Osteoblast (primary cell): ENCODE measurements at regions not wholly inside any gene's neighbourhood (a gene's known extent, or its start where the extent isn't known, plus 50 kb on each side); places are given as distances from the start of the nearest gene placed in this dataset.

Source experiments
- DNase-seq: peaks from one replicate; pipeline ENCODE4 v3.0.0; 2011; ENCODE audit warnings: low spot score, mixed read lengths; ENCODE audit not compliant: insufficient read length; ENCODE audit errors: missing footprints
- H2AFZ ChIP-seq: 2 replicates; pipeline ENCODE4 v1.6.0; 2011; ENCODE audit warnings: mild to moderate bottlenecking, low read length
- H3K27ac ChIP-seq: 2 replicates; pipeline ENCODE4 v1.5.1; 2011; ENCODE audit warnings: mild to moderate bottlenecking, low read depth, low read length, moderate library complexity
- H3K27me3 ChIP-seq: 2 replicates; pipeline ENCODE4 v1.6.0; 2012; ENCODE audit warnings: mild to moderate bottlenecking, control low read depth, inconsistent platforms, low read length, moderate library complexity; ENCODE audit not compliant: insufficient read depth
- H3K36me3 ChIP-seq: 2 replicates; pipeline ENCODE4 v1.5.1; 2011; ENCODE audit warnings: mild to moderate bottlenecking, low read length, control low read depth, moderate library complexity; ENCODE audit not compliant: insufficient read depth
- H3K4me1 ChIP-seq: 2 replicates; pipeline ENCODE4 v1.5.1; 2011; ENCODE audit warnings: mild to moderate bottlenecking, low read length, control low read depth, moderate library complexity; ENCODE audit not compliant: insufficient read depth
- H3K4me2 ChIP-seq: 2 replicates; pipeline ENCODE4 v1.6.0; 2011; ENCODE audit warnings: mild to moderate bottlenecking, low read length; ENCODE audit not compliant: insufficient read depth
- H3K4me3 ChIP-seq: fragments of 200-600 bp; sonication (generic); 3 replicates; pipeline ENCODE4 v1.5.1; 2012; ENCODE audit warnings: mild to moderate bottlenecking, low read length, inconsistent platforms; ENCODE audit not compliant: insufficient read depth
- H3K79me2 ChIP-seq: 2 replicates; pipeline ENCODE4 v1.6.0; 2012; ENCODE audit warnings: mild to moderate bottlenecking, low read length, control low read depth, inconsistent platforms; ENCODE audit not compliant: insufficient read depth
- H3K9me3 ChIP-seq: 2 replicates; pipeline ENCODE4 v1.5.1; 2011; ENCODE audit warnings: low read depth, low read length, control low read depth
- H4K20me1 ChIP-seq: 2 replicates; pipeline ENCODE4 v1.6.0; 2012; ENCODE audit warnings: mild to moderate bottlenecking, low read length, control low read depth; ENCODE audit not compliant: insufficient read depth
- CTCF ChIP-seq: IDR thresholded peaks from 2 replicates; pipeline ENCODE4 v1.5.1; 2011; ENCODE audit warnings: mild to moderate bottlenecking, low read depth, low read length, moderate library complexity; ENCODE audit errors: extremely low read depth

- H3K4me1 ChIP-seq: no peaks in the 10 kb centered on the region
- H3K36me3 ChIP-seq: no peaks in the 10 kb centered on the region
- no peak overlapping the region for H2AFZ ChIP-seq
- H3K4me2 ChIP-seq: no peak overlapping the region
- no peaks in the 10 kb centered on the region for H3K79me2 ChIP-seq
- H3K4me3 ChIP-seq: no peak overlapping the region
- H3K27ac ChIP-seq: no peak overlapping the region
- no peaks in the 10 kb centered on the region for H4K20me1 ChIP-seq
- no peaks in the 10 kb centered on the region for H3K9me3 ChIP-seq
- H3K27me3 ChIP-seq: no peaks in the 10 kb centered on the region
- TF ChIP-seq CTCF: no peak
- no peak for DNase-seq
Observed at GRCh38 chr5:89187268-89187667, 304.3 kb upstream of the MEF2C start.

- H3K27ac ChIP-seq: no peak overlapping the region
- no peak for TF ChIP-seq CTCF
- no peaks in the 10 kb centered on the region for H3K9me3 ChIP-seq
Observed at GRCh38 chr5:89181546-89181945, 298.6 kb upstream of the MEF2C start.

GRCh38 chr5:89179731-89180130 is 296.7 kb upstream of the MEF2C start:
- TF ChIP-seq CTCF: no peak
- no peak overlapping the region for H3K27ac ChIP-seq
- H3K4me3 ChIP-seq: no peak overlapping the region
- no peaks in the 10 kb centered on the region for H3K4me1 ChIP-seq
- H3K9me3 ChIP-seq: no peaks in the 10 kb centered on the region
- no peaks in the 10 kb centered on the region for H3K36me3 ChIP-seq
- no peaks in the 10 kb centered on the region for H3K79me2 ChIP-seq
- no peaks in the 10 kb centered on the region for H4K20me1 ChIP-seq
- no peaks in the 10 kb centered on the region for H3K27me3 ChIP-seq
- no peak for DNase-seq
- no peak overlapping the region for H3K4me2 ChIP-seq
- H2AFZ ChIP-seq: no peak overlapping the region

More at GRCh38 chr5:89181546-89181945, 298.6 kb upstream of the MEF2C start:
- Histone ChIP-seq H3K79me2 (no peaks in the 10 kb centered on the region), H3K4me2 (no peak overlapping the region), H4K20me1 (no peaks in the 10 kb centered on the region), H3K4me1 (no peaks in the 10 kb centered on the region), H3K27me3 (no peaks in the 10 kb centered on the region), H3K4me3 (no peak overlapping the region), H2AFZ (no peak overlapping the region), H3K36me3 (no peaks in the 10 kb centered on the region)
- DNase-seq: no peak

- Histone ChIP-seq H3K27ac (no peak overlapping the region), H2AFZ (no peak overlapping the region), H3K4me1 (no peaks in the 10 kb centered on the region), H3K36me3 (no peaks in the 10 kb centered on the region), H4K20me1 (no peaks in the 10 kb centered on the region), H3K9me3 (no peaks in the 10 kb centered on the region), H3K79me2 (no peaks in the 10 kb centered on the region), H3K4me3 (no peak overlapping the region), H3K4me2 (no peak overlapping the region), H3K27me3 (no peaks in the 10 kb centered on the region)
- no peak for TF ChIP-seq CTCF
- no peak for DNase-seq
Observed at GRCh38 chr5:89178541-89178940, 295.6 kb upstream of the MEF2C start.
